DND-41 (cell line): ENCODE measurements at regions not wholly inside any gene's neighbourhood (a gene's known extent, or its start where the extent isn't known, plus 50 kb on each side); places are given as distances from the start of the nearest gene placed in this dataset.

Experiments used
- CTCF ChIP-seq: IDR thresholded peaks from 2 replicates; pipeline ENCODE4 v1.5.1; 2012; ENCODE audit warnings: borderline replicate concordance, low read length, moderate library complexity, mild to moderate bottlenecking; ENCODE audit not compliant: poor library complexity, severe bottlenecking; ENCODE audit errors: extremely low read depth
- EZH2 ChIP-seq: IDR thresholded peaks from 3 replicates; pipeline ENCODE4 v1.6.1; 2012; ENCODE audit warnings: borderline replicate concordance, low read depth, mild to moderate bottlenecking, moderate library complexity, low read length, inconsistent platforms; ENCODE audit not compliant: severe bottlenecking

GRCh38 chr13:62910541-62911060, 1495.0 kb upstream of the PCDH20 start:
- TF ChIP-seq CTCF (no peak), EZH2 (no peak)
